ENCODE measurements at regions not wholly inside any gene's neighbourhood (a gene's known extent, or its start where the extent isn't known, plus 50 kb on each side); places are given as distances from the start of the nearest gene placed in this dataset.
"Not testable (repeated sequence)": the region's sequence is repeated elsewhere in the genome, so short reads cannot be mapped to it uniquely, and the experiment has no call there.

DNA sequence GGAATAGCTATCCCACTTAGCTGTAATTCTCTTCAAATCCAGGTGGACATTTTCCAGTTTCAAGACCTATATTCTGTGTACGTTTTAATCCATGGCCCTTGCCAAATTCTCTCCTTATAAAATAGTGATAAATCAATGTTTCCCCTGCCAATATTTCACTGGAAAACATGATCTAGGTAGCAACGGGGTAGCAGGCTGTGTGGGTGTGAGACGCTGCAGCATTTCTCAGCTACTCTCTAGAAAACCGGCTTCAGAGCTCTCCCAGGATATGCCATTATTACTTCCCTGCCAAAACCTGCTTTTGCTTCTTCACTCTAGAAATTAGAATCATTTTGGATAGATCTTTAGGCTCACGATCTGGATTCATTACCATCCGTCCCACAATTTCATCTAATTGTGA is 82.1 kb upstream of the SIPA1L2 start:
- H3K4me3 ChIP-seq (replicated peaks; ENCODE audit: low read depth, low read length), result no peak overlapping the region
- TF ChIP-seq, protein P1, sequence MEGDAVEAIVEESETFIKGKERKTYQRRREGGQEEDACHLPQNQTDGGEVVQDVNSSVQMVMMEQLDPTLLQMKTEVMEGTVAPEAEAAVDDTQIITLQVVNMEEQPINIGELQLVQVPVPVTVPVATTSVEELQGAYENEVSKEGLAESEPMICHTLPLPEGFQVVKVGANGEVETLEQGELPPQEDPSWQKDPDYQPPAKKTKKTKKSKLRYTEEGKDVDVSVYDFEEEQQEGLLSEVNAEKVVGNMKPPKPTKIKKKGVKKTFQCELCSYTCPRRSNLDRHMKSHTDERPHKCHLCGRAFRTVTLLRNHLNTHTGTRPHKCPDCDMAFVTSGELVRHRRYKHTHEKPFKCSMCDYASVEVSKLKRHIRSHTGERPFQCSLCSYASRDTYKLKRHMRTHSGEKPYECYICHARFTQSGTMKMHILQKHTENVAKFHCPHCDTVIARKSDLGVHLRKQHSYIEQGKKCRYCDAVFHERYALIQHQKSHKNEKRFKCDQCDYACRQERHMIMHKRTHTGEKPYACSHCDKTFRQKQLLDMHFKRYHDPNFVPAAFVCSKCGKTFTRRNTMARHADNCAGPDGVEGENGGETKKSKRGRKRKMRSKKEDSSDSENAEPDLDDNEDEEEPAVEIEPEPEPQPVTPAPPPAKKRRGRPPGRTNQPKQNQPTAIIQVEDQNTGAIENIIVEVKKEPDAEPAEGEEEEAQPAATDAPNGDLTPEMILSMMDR (IDR thresholded peaks at IDR 0.05; ENCODE audit: low read length, missing control alignments), result no peak
- no peak for DNase-seq (ENCODE audit: low read depth)

DNA sequence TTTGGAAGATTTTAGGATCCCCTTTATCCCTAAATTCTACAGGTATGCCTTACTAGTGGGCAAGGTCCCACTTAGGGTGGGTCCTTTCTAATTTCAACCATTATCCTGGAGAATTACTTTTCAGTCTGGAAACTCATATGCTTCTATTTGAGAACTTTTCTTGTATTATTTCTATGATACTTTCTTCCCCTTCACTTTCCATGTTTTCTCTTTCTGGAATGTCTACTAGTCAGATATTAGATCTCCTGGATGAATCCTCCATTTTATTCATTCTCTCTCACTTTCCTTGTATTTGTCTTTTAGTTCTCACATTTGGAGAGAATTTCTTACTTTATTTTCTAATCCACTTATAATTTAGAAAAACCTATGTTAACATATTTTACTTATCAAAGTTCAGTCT is 83.9 kb upstream of the SIPA1L2 start:
- TF ChIP-seq, protein P1 (IDR thresholded peaks at IDR 0.05; ENCODE audit: low read length, missing control alignments), result no peak
- no peak for DNase-seq (ENCODE audit: low read depth)
- H3K4me3 ChIP-seq (replicated peaks; ENCODE audit: low read depth, low read length), result no peak overlapping the region

DNA sequence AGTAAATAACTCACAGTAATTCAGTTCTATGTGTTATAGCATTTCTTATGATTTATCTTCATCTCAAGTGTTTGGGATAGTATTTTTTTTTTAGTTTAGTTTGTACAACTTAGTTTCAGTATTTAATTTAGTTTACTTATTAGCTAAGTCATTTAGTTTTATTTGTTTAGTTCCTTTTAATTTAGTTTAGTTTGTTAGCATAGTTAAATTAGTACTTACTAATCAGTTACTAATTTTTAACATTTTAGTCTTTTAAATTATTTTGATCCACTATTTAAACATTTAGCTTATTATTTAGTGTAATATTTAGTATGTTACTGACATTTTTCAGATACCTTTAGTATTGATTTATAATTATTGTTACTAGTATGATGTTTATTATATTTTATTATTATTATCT is 85.2 kb upstream of the SIPA1L2 start:
- H3K4me3 ChIP-seq (replicated peaks; ENCODE audit: low read depth, low read length), result no peak overlapping the region
- TF ChIP-seq, protein P1 (IDR thresholded peaks at IDR 0.05; ENCODE audit: low read length, missing control alignments), result no peak
- DNase-seq (ENCODE audit: low read depth), result no peak

DNA sequence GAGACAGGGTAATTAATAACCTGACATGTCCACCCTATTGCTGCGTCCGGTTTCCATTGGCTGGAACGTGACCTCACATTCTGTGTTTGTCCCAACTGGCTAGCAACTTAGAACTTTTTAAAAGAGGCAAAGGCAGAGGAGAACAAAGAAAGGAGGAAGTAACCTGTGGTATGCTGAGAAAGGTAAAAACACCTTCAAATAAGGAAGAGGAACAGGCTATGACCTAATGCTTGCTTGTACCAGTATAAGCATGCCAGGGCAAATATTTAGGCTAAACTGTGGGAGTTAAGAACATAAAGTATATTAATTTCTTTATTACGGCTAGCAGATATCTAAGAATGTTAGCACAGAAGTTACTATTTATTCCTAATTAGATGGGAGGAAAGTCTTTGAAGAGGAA is 87.3 kb upstream of the MAP10 start:
- not testable (repeated sequence) for H3K4me3 ChIP-seq (replicated peaks; ENCODE audit: low read depth, low read length); DNase-seq (ENCODE audit: low read depth)

DNA sequence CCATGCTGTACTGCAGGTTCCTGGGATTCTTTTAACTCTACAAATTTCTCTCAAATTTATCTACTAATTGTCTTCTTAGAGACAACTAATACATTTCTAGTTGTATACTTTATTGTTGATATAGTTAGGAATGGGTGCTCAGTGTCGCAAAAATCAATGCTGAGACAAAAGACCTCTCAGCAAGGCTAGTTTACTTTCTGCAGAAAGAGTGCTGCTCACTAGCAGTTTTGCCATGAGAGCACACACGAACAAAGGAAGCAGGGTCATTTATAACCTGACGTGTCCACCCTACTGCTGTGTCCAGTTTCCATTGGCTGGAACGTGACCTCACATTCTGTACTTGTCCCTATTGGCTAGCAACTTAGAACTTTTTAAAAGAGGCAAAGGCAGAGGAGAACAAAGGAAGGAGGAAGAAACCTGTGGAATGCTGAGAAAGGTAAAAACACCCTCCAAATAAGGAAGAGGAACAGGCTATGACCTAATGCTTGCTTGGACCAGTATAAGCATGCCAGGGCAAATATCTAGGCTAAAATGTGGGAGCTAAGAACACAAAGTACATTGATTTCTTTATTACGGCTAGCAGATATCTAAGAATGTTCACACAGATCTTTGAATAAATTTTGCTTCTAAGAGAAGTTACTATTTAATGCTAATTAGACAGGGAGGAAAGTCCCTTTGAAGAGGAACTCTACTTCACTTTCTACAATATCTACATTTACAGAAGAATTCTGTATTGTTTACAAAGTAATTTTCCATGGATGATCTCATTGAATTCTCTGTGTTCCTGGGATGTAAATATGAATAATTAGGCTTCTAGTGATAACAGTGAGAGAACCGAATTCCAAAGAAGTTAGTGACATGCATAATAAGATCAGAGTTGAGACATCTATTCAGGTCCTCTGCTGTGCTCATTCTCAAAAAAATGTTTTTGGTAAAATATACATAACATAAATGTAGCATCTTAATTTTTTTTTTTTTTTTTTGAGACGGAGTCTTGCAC is 86.0 kb upstream of the MAP10 start:
- TF ChIP-seq, protein P1 (IDR thresholded peaks at IDR 0.05; ENCODE audit: low read length, missing control alignments), result no peak
- DNase-seq (ENCODE audit: low read depth), result no peak
- no peak overlapping the region for H3K4me3 ChIP-seq (replicated peaks; ENCODE audit: low read depth, low read length)

DNA sequence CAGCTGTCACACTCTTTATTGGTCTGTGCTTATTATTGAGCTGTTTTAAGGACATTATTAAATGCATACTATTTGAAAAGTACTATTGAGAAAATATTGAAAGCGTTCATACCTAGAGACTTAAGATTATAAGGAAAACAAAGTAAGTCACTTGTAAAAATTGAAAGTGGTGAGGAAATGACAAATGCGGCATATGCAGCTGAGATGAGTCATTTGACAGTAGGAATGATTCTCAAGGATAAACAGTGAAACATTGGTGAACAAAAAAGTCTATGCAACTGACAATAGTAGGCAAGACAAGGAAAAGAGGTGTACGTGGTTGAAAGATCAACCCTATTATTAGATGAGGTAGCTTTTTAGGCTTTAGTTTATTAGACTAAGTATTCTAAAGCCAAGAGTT is 82.6 kb upstream of the MAP10 start:
- no peak for DNase-seq (ENCODE audit: low read depth)
- no peak overlapping the region for H3K4me3 ChIP-seq (replicated peaks; ENCODE audit: low read depth, low read length)
- TF ChIP-seq, protein P1 (IDR thresholded peaks at IDR 0.05; ENCODE audit: low read length, missing control alignments), result no peak

DNA sequence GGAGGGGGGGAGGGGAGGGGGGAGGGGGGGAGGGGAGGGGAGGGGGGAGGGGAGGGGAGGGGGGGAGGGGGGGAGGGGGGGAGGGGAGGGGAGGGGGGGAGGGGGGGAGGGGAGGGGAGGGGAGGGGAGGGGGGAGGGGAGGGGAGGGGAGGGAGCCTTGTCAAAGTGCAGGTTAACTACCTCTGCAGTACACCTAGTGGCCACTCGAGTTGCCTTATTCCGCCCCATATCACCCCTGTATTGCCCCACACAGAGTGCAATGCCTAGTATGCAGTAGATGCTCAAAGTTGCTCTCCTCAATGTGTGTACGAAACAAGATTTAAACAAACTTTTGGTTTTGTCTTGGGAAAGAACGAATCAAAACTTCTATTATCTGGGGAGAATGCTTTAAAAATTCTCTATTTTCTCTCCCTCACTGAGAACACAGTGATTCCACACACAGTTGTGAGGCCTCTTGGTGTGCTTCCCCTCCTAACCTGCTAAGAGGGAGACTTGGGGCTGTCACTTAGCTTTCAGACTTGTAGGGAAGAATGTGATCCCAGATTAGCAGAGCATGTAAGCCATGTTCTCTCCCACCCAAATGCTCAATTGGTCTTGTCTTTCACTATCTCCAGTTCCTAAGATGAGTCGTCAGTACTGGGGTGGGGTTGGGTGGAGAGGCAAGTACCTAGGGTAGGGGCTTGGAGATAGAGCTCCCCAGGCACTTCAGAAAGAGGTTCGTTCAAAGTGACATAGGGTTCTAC is 79.7 kb upstream of the MAP10 start:
- no peak overlapping the region for H3K4me3 ChIP-seq (replicated peaks; ENCODE audit: low read depth, low read length)
- TF ChIP-seq, protein P1 (IDR thresholded peaks at IDR 0.05; ENCODE audit: low read length, missing control alignments), result no peak
- no peak for DNase-seq (ENCODE audit: low read depth)
